ENCODE measurements at regions not wholly inside any gene's neighbourhood (a gene's known extent, or its start where the extent isn't known, plus 50 kb on each side); places are given as distances from the start of the nearest gene placed in this dataset.

DNA sequence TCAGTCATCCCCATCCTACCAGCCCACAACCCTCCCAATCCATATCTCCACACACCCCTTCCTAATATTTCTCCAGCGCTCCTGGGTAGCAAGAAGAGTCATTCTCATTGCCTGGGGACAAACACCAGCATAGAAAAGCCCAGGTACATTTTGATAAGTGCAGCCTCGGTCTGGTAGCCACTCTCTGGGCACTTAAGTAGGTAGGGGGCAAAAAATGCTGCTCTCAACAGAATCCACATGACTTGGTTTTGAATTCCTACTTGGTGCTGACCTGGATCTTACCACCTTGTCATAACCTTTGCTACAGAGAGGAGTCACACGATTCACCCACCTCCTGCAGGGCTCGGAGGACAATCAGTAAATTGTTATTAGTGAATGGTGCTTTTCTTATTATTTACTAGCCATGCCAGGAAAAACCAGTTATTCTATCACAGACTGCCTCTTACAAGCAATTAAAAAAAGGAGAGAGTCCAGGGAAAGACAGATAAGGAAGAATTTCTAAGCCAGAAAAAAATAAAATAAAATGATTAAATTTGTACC is 249.1 kb downstream of the LY86 start:
- H3K27me3 Mint-ChIP-seq (ENCODE audit: insufficient read depth, low read depth, poor library complexity): peaks cover 2% of the 10 kb centered on the region
- H3K4me1 Mint-ChIP-seq: peaks cover 6% of the 10 kb centered on the region; the same call in 2 of the 3 replicates
- H3F3A ChIP-seq (replicated peaks; ENCODE audit: low read depth): no peaks in the 10 kb centered on the region
- no peak overlapping the region for H3K27ac Mint-ChIP-seq
- H3K27me3 ChIP-seq (ENCODE audit: insufficient read depth): no peaks in the 10 kb centered on the region
- no peaks in the 10 kb centered on the region for H3K9me3 Mint-ChIP-seq
- H4K20me1 ChIP-seq (replicated peaks; ENCODE audit: insufficient read depth): no peaks in the 10 kb centered on the region
- H3K9me2 ChIP-seq (ENCODE audit: insufficient read depth): no peaks in the 10 kb centered on the region
- DNase-seq (ENCODE audit: low spot score): no peak
- TF ChIP-seq EZH2phosphoT487 (IDR thresholded peaks at IDR 0.05; ENCODE audit: unreplicated experiment): no peak
- TF ChIP-seq, protein P1, sequence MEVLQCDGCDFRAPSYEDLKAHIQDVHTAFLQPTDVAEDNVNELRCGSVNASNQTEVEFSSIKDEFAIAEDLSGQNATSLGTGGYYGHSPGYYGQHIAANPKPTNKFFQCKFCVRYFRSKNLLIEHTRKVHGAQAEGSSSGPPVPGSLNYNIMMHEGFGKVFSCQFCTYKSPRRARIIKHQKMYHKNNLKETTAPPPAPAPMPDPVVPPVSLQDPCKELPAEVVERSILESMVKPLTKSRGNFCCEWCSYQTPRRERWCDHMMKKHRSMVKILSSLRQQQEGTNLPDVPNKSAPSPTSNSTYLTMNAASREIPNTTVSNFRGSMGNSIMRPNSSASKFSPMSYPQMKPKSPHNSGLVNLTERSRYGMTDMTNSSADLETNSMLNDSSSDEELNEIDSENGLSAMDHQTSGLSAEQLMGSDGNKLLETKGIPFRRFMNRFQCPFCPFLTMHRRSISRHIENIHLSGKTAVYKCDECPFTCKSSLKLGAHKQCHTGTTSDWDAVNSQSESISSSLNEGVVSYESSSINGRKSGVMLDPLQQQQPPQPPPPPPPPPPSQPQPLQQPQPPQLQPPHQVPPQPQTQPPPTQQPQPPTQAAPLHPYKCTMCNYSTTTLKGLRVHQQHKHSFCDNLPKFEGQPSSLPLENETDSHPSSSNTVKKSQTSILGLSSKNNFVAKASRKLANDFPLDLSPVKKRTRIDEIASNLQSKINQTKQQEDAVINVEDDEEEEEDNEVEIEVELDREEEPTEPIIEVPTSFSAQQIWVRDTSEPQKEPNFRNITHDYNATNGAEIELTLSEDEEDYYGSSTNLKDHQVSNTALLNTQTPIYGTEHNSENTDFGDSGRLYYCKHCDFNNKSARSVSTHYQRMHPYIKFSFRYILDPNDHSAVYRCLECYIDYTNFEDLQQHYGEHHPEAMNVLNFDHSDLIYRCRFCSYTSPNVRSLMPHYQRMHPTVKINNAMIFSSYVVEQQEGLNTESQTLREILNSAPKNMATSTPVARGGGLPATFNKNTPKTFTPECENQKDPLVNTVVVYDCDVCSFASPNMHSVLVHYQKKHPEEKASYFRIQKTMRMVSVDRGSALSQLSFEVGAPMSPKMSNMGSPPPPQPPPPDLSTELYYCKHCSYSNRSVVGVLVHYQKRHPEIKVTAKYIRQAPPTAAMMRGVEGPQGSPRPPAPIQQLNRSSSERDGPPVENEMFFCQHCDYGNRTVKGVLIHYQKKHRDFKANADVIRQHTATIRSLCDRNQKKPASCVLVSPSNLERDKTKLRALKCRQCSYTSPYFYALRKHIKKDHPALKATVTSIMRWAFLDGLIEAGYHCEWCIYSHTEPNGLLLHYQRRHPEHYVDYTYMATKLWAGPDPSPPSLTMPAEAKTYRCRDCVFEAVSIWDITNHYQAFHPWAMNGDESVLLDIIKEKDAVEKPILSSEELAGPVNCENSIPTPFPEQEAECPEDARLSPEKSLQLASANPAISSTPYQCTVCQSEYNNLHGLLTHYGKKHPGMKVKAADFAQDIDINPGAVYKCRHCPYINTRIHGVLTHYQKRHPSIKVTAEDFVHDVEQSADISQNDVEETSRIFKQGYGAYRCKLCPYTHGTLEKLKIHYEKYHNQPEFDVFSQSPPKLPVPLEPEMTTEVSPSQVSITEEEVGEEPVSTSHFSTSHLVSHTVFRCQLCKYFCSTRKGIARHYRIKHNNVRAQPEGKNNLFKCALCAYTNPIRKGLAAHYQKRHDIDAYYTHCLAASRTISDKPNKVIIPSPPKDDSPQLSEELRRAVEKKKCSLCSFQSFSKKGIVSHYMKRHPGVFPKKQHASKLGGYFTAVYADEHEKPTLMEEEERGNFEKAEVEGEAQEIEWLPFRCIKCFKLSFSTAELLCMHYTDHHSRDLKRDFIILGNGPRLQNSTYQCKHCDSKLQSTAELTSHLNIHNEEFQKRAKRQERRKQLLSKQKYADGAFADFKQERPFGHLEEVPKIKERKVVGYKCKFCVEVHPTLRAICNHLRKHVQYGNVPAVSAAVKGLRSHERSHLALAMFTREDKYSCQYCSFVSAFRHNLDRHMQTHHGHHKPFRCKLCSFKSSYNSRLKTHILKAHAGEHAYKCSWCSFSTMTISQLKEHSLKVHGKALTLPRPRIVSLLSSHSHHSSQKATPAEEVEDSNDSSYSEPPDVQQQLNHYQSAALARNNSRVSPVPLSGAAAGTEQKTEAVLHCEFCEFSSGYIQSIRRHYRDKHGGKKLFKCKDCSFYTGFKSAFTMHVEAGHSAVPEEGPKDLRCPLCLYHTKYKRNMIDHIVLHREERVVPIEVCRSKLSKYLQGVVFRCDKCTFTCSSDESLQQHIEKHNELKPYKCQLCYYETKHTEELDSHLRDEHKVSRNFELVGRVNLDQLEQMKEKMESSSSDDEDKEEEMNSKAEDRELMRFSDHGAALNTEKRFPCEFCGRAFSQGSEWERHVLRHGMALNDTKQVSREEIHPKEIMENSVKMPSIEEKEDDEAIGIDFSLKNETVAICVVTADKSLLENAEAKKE (CRISPR knock-in tag; IDR thresholded peaks at IDR 0.05): no peak
- no peak for TF ChIP-seq ZNF331 (CRISPR knock-in tag; IDR thresholded peaks at IDR 0.05; ENCODE audit: low read depth)
- TF ChIP-seq STAT1 (IDR thresholded peaks at IDR 0.05; ENCODE audit: unreplicated experiment): no peak
- no peak for TF ChIP-seq NANOG (IDR thresholded peaks at IDR 0.05; ENCODE audit: borderline replicate concordance)
- TF ChIP-seq EZH2 (IDR thresholded peaks at IDR 0.05; ENCODE audit: low read depth, unreplicated experiment): no peak
- TF ChIP-seq, protein P2, sequence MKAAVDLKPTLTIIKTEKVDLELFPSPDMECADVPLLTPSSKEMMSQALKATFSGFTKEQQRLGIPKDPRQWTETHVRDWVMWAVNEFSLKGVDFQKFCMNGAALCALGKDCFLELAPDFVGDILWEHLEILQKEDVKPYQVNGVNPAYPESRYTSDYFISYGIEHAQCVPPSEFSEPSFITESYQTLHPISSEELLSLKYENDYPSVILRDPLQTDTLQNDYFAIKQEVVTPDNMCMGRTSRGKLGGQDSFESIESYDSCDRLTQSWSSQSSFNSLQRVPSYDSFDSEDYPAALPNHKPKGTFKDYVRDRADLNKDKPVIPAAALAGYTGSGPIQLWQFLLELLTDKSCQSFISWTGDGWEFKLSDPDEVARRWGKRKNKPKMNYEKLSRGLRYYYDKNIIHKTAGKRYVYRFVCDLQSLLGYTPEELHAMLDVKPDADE (IDR thresholded peaks at IDR 0.05): no peak
- TF ChIP-seq POLR2AphosphoS5 (IDR thresholded peaks at IDR 0.05; ENCODE audit: low read depth): no peak
- TF ChIP-seq, protein P3, sequence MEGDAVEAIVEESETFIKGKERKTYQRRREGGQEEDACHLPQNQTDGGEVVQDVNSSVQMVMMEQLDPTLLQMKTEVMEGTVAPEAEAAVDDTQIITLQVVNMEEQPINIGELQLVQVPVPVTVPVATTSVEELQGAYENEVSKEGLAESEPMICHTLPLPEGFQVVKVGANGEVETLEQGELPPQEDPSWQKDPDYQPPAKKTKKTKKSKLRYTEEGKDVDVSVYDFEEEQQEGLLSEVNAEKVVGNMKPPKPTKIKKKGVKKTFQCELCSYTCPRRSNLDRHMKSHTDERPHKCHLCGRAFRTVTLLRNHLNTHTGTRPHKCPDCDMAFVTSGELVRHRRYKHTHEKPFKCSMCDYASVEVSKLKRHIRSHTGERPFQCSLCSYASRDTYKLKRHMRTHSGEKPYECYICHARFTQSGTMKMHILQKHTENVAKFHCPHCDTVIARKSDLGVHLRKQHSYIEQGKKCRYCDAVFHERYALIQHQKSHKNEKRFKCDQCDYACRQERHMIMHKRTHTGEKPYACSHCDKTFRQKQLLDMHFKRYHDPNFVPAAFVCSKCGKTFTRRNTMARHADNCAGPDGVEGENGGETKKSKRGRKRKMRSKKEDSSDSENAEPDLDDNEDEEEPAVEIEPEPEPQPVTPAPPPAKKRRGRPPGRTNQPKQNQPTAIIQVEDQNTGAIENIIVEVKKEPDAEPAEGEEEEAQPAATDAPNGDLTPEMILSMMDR (conservative IDR thresholded peaks at IDR 0.05; ENCODE audit: low read depth in 2 of 2): no peak
- no peak for TF ChIP-seq ZNF114 (CRISPR knock-in tag; IDR thresholded peaks at IDR 0.05)
- TF ChIP-seq JUNB (IDR thresholded peaks at IDR 0.05; ENCODE audit: unreplicated experiment): no peak
- TF ChIP-seq CREB1 (CRISPR knock-in tag; IDR thresholded peaks at IDR 0.05; ENCODE audit: low read depth): no peak
- H3K79me2 ChIP-seq (replicated peaks; ENCODE audit: insufficient read depth): no peaks in the 10 kb centered on the region
- no peak overlapping the region for H3K4me3 Mint-ChIP-seq
- no peak for ATAC-seq
- H3K4me3 ChIP-seq: no peak overlapping the region
- H3K36me3 Mint-ChIP-seq (ENCODE audit: low read depth): no peaks in the 10 kb centered on the region
- no peak overlapping the region for H3K4me2 ChIP-seq
- no peak overlapping the region; the same call in 1 of the 2 replicates for H2AFZ ChIP-seq
- no peak overlapping the region for H3K27ac ChIP-seq (ENCODE audit: low read depth)
- H3K4me1 ChIP-seq (ENCODE audit: insufficient read depth): no peaks in the 10 kb centered on the region
- no peaks in the 10 kb centered on the region for H3K36me3 ChIP-seq (ENCODE audit: insufficient read depth)
